Mammary epithelial cell (primary cell): ENCODE measurements at regions not wholly inside any gene's neighbourhood (a gene's known extent, or its start where the extent isn't known, plus 50 kb on each side); places are given as distances from the start of the nearest gene placed in this dataset.

Source experiments
- EZH2 ChIP-seq: IDR thresholded peaks from 2 replicates; pipeline ENCODE4 v1.6.1; 2012; ENCODE audit warnings: low read length, inconsistent platforms, borderline replicate concordance
- TF ChIP-seq, protein P1 (sequence below), 2 donors: IDR thresholded peaks in 1 of 2; conservative IDR thresholded peaks in 1 of 2; 2 replicates each; pipeline ENCODE4 v1.5.1; 2011 to 2012; ENCODE audit warnings: inconsistent platforms in 2 of 2, low read length in 2 of 2, mild to moderate bottlenecking in 2 of 2, control low read depth in 1 of 2, low read depth in 1 of 2; ENCODE audit not compliant: insufficient read depth in 1 of 2; ENCODE audit errors: extremely low read depth in 1 of 2

DNA sequence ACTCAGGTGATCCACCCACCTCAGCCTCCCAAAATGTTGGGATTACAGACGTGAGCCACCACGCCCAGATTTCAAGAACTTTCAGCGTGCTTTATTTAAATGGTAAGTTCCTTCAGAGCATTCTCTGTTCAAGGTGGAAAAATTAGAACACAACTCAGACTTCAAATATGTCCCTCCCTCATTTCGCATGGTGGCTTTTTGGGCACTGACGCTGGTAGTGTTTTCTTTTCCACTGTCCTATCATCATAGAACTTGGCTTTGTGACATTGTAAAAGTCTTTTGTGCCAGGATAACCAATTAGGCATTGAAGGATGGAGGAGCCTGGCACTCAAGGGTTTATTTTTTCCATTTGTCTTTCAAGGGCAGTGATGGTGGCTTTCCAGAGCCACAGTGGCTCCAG lies 190.8 kb downstream of the NUAK1 start:
- TF ChIP-seq, protein P1, sequence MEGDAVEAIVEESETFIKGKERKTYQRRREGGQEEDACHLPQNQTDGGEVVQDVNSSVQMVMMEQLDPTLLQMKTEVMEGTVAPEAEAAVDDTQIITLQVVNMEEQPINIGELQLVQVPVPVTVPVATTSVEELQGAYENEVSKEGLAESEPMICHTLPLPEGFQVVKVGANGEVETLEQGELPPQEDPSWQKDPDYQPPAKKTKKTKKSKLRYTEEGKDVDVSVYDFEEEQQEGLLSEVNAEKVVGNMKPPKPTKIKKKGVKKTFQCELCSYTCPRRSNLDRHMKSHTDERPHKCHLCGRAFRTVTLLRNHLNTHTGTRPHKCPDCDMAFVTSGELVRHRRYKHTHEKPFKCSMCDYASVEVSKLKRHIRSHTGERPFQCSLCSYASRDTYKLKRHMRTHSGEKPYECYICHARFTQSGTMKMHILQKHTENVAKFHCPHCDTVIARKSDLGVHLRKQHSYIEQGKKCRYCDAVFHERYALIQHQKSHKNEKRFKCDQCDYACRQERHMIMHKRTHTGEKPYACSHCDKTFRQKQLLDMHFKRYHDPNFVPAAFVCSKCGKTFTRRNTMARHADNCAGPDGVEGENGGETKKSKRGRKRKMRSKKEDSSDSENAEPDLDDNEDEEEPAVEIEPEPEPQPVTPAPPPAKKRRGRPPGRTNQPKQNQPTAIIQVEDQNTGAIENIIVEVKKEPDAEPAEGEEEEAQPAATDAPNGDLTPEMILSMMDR (conservative IDR thresholded peaks at IDR 0.05 in 1 of 2, IDR thresholded peaks at IDR 0.05 in 1 of 2; ENCODE audit: extremely low read depth in 1 of 2, insufficient read depth in 1 of 2, low read depth in 1 of 2, low read length in 2 of 2) = no peak
- no peak for TF ChIP-seq EZH2
